Testis (tissue), 2 donors: ENCODE measurements at regions not wholly inside any gene's neighbourhood (a gene's known extent, or its start where the extent isn't known, plus 50 kb on each side); places are given as distances from the start of the nearest gene placed in this dataset.

ENCODE experiments used
- CTCF ChIP-seq, 3 experiments: fragments of 450-650 bp in 2 of 3; fragments of 200-600 bp in 1 of 3; sonication (generic) in 1 of 3; IDR thresholded peaks; one replicate each; pipeline ENCODE4 v1.5.1; 2016 to 2019; ENCODE audit warnings: antibody characterized with exemption in 3 of 3, mild to moderate bottlenecking in 2 of 3, moderate library complexity in 1 of 3
- POLR2A ChIP-seq: fragments of 450-650 bp; IDR thresholded peaks from one replicate; pipeline ENCODE4 v1.6.1; 2017; ENCODE audit warnings: antibody characterized with exemption, mild to moderate bottlenecking, moderate library complexity

GRCh38 chr13:72145383-72145782, 278.4 kb upstream of the DACH1 start:
- no peak for TF ChIP-seq CTCF (IDR thresholded peaks at IDR 0.05)
- TF ChIP-seq POLR2A: no peak
